Hepatocyte (in vitro differentiated cells): ENCODE measurements at regions not wholly inside any gene's neighbourhood (a gene's known extent, or its start where the extent isn't known, plus 50 kb on each side); places are given as distances from the start of the nearest gene placed in this dataset.
"Not testable (repeated sequence)": the region's sequence is repeated elsewhere in the genome, so short reads cannot be mapped to it uniquely, and the experiment has no call there.

Experiments
- DNase-seq: peaks from one replicate; pipeline ENCODE4 v3.0.0-alpha.2; 2016; ENCODE audit warnings: low spot score
- H2AFZ ChIP-seq: fragments of 200-600 bp; sonication (generic); 2 replicates; pipeline ENCODE4 v1.6.0; 2016; ENCODE audit warnings: antibody characterized with exemption, mild to moderate bottlenecking
- H3K27ac ChIP-seq: fragments of 200-600 bp; sonication (generic); 2 replicates; pipeline ENCODE4 v1.5.1; 2016; ENCODE audit warnings: mild to moderate bottlenecking
- H3K27me3 ChIP-seq: fragments of 200-600 bp; sonication (generic); 2 replicates; pipeline ENCODE4 v1.6.1; 2016
- H3K36me3 ChIP-seq: fragments of 200-600 bp; sonication (generic); replicated peaks from 2 replicates; pipeline ENCODE4 v1.5.1; 2016; ENCODE audit warnings: low read depth; ENCODE audit not compliant: insufficient read depth
- H3K4me1 ChIP-seq: fragments of 200-600 bp; sonication (generic); 2 replicates; pipeline ENCODE4 v1.5.1; 2016; ENCODE audit warnings: mild to moderate bottlenecking, moderate library complexity; ENCODE audit not compliant: insufficient read depth
- H3K4me2 ChIP-seq: fragments of 200-600 bp; sonication (generic); 2 replicates; pipeline ENCODE4 v1.6.0; 2016
- H3K4me3 ChIP-seq: fragments of 200-600 bp; sonication (generic); 2 replicates; pipeline ENCODE4 v1.5.1; 2016; ENCODE audit warnings: mild to moderate bottlenecking
- H3K79me2 ChIP-seq: fragments of 200-600 bp; sonication (generic); 2 replicates; pipeline ENCODE4 v1.6.0; 2017; ENCODE audit warnings: mild to moderate bottlenecking
- H3K9me2 ChIP-seq: fragments of 200-600 bp; sonication (generic); replicated peaks from 2 replicates; pipeline ENCODE4 v1.6.0; 2017; ENCODE audit warnings: mild to moderate bottlenecking; ENCODE audit not compliant: insufficient read depth
- H3K9me3 ChIP-seq: fragments of 200-600 bp; sonication (generic); 2 replicates; pipeline ENCODE4 v1.5.1; 2016; ENCODE audit warnings: low read depth, mild to moderate bottlenecking
- H4K20me1 ChIP-seq: fragments of 200-600 bp; sonication (generic); 2 replicates; pipeline ENCODE4 v1.6.0; 2016; ENCODE audit warnings: mild to moderate bottlenecking; ENCODE audit not compliant: insufficient read depth, poor library complexity, severe bottlenecking
- EZH2 ChIP-seq: fragments of 200-600 bp; sonication (generic); IDR thresholded peaks from 2 replicates; pipeline ENCODE4 v1.6.1; 2016; ENCODE audit warnings: antibody characterized with exemption, mild to moderate bottlenecking, borderline replicate concordance
- EZH2phosphoT487 ChIP-seq: fragments of 200-600 bp; sonication (generic); IDR thresholded peaks from one replicate; pipeline ENCODE4 v1.6.1; 2018; ENCODE audit warnings: antibody characterized with exemption, mild to moderate bottlenecking, low read depth, moderate library complexity; ENCODE audit not compliant: unreplicated experiment, severe bottlenecking
- WGBS: methylation state at CpG from one replicate; pipeline ENCODE4 v1.1.6; 2016; ENCODE audit warnings: low lambda C conversion rate; ENCODE audit errors: missing lambda C conversion rate; 5-methylcytosine and 5-hydroxymethylcytosine counted together
- TF ChIP-seq, protein P1 (sequence below): fragments of 200-600 bp; sonication (generic); IDR thresholded peaks from 2 replicates; pipeline ENCODE4 v1.5.1; 2016; ENCODE audit warnings: antibody characterized with exemption, mild to moderate bottlenecking; ENCODE audit not compliant: poor library complexity

DNA sequence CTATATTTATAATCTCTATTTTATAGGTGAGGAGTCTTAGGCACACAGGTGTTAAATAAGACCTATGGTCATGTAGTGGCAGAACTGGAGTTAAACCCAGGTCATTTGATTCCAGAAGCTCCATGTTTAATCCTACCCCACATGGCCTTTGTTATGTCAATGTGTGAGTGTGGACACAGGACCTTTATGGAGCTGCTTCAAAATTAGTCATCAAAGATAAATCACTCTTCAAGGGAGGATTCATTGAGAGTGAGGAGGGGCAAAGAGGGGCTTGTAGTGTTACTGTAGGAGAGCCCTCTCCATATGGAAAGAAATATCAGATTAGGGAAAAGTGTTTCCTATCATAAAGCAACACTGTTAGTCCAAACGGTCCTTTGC lies 74.6 kb upstream of the ARRDC3 start:
- Histone ChIP-seq H3K4me2 (no peak overlapping the region), H3K4me3 (no peak overlapping the region), H4K20me1 (no peaks in the 10 kb centered on the region), H3K27me3 (no peaks in the 10 kb centered on the region), H3K36me3 (no peaks in the 10 kb centered on the region), H3K9me3 (no peaks in the 10 kb centered on the region), H3K79me2 (no peaks in the 10 kb centered on the region), H3K4me1 (no peaks in the 10 kb centered on the region), H3K9me2 (no peaks in the 10 kb centered on the region), H2AFZ (no peak overlapping the region), H3K27ac (no peak overlapping the region)
- no peak for DNase-seq
- WGBS: 95% methylated on average over 1 of the region's 1 CpG
- TF ChIP-seq EZH2: no peak
- no peak for TF ChIP-seq EZH2phosphoT487
- TF ChIP-seq, protein P1, sequence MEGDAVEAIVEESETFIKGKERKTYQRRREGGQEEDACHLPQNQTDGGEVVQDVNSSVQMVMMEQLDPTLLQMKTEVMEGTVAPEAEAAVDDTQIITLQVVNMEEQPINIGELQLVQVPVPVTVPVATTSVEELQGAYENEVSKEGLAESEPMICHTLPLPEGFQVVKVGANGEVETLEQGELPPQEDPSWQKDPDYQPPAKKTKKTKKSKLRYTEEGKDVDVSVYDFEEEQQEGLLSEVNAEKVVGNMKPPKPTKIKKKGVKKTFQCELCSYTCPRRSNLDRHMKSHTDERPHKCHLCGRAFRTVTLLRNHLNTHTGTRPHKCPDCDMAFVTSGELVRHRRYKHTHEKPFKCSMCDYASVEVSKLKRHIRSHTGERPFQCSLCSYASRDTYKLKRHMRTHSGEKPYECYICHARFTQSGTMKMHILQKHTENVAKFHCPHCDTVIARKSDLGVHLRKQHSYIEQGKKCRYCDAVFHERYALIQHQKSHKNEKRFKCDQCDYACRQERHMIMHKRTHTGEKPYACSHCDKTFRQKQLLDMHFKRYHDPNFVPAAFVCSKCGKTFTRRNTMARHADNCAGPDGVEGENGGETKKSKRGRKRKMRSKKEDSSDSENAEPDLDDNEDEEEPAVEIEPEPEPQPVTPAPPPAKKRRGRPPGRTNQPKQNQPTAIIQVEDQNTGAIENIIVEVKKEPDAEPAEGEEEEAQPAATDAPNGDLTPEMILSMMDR: no peak

DNA sequence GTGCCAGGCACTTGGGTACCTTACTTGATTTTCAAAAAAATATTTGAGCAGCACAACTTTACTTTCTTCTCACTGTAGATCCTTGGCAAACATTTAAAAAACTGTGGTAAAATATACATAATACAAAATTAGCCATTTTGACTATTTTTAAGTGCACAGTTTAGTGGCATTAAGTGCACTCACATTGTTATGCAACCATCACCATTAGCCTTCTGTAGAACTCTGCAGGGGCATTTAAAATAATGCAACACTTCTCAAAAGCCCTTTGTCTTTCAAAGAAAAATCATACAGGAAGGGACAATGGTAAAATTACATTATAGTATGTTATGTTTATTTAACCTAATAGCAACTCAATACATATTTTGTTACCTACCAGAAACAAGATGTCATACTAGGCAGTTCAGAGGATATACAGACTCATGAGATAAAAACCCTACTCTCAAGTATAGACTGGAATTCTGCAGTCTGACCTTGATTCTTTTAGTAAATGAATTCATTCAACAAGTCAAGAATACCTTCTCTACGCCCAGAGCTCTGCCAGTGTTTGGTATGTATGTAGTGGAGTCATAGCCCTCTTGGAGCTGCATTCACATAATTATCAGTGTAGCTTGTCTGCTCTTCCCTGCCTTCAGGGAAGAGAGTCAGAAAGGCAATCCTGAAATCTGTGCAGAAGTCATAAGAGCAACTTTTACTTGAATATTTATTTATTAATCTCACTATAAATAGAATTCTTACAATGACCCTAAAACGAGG lies 74.0 kb upstream of the ARRDC3 start:
- Histone ChIP-seq H3K27me3 (no peaks in the 10 kb centered on the region), H2AFZ (no peak overlapping the region), H3K79me2 (no peaks in the 10 kb centered on the region), H4K20me1 (no peaks in the 10 kb centered on the region), H3K4me2 (no peak overlapping the region), H3K4me3 (no peak overlapping the region), H3K9me2 (no peaks in the 10 kb centered on the region), H3K27ac (no peak overlapping the region), H3K4me1 (no peaks in the 10 kb centered on the region), H3K36me3 (no peaks in the 10 kb centered on the region), H3K9me3 (no peaks in the 10 kb centered on the region)
- 58% methylated on average over 2 of the region's 2 CpGs for WGBS
- no peak for TF ChIP-seq EZH2phosphoT487
- TF ChIP-seq EZH2: no peak
- TF ChIP-seq, protein P1: no peak
- no peak for DNase-seq

DNA sequence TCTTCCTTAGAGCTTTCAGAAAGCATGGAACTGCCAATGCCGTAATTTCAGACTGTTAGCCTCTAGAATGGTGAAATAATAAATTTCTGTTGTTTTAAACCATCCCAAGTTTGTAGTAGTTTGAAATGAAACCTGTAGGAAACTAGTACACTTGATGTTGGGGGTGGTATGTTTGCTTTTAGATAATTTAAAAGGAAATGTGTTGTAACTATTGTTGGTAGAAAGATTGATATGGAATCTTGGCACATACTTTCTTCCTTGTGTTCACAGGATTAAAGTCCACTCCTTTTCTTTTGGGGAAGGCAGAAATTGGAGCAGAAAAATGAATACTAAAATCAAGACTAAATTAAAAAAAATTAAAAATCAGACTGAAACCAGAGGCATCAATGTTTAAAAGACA lies 66.0 kb upstream of the ARRDC3 start:
- Histone ChIP-seq H3K79me2 (no peaks in the 10 kb centered on the region), H2AFZ (no peak overlapping the region), H3K36me3 (no peaks in the 10 kb centered on the region), H3K4me2 (no peak overlapping the region), H3K9me3 (no peaks in the 10 kb centered on the region), H4K20me1 (no peaks in the 10 kb centered on the region), H3K9me2 (no peaks in the 10 kb centered on the region), H3K27me3 (no peaks in the 10 kb centered on the region), H3K27ac (no peak overlapping the region), H3K4me3 (no peak overlapping the region), H3K4me1 (no peaks in the 10 kb centered on the region)
- WGBS: 94% methylated on average over 1 of the region's 1 CpG
- TF ChIP-seq EZH2phosphoT487 (no peak), EZH2 (no peak)
- TF ChIP-seq, protein P1: no peak
- no peak for DNase-seq

DNA sequence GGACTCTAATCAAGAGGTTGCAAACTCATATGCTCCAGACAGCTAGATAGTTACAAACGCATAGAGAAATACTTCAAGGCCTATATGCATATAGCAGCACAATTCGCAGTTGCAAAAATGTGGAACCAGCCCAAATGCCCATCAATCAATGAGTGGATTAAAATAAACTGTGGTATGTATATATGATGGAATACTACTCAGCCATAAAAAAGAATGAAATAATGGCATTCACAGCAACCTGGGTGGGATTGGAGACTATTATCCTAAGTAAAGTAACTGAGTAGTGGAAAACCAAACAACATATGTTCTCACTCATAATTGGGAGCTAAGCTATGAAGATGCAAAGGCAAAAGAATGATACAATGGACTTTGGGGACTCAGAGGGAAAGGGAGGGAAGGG lies 65.0 kb upstream of the ARRDC3 start:
- WGBS: 95% methylated on average over 2 of the region's 2 CpGs
- not testable (repeated sequence) for H3K79me2 ChIP-seq, H3K4me2 ChIP-seq, H3K4me1 ChIP-seq, H3K27me3 ChIP-seq, H3K9me2 ChIP-seq, H3K36me3 ChIP-seq, DNase-seq, H2AFZ ChIP-seq, H3K27ac ChIP-seq, H3K9me3 ChIP-seq, H4K20me1 ChIP-seq, H3K4me3 ChIP-seq

DNA sequence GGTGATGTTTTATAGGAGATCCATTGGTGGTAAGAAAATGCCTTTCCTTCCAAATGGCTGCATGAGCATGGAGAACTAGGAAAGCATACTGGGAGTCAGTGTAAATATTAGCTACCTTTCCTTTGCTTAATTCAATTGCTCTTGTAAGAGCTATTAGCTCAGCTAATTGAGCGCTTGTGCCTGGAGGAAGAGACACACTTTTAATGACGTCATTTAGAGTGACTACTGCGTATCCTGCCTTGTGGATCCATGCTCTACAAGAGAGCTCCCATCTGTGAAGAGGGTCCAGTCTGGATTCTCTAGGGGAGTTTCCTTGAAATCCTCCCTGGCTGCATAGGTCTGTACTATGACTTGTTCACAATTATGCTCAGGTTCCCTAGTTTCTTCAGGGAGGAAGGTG lies 63.8 kb upstream of the ARRDC3 start:
- not testable (repeated sequence) for H3K9me2 ChIP-seq, H3K27ac ChIP-seq, H4K20me1 ChIP-seq, H3K4me1 ChIP-seq, H3K4me3 ChIP-seq, H3K79me2 ChIP-seq, H3K9me3 ChIP-seq, H3K36me3 ChIP-seq, DNase-seq, H3K4me2 ChIP-seq, H3K27me3 ChIP-seq, H2AFZ ChIP-seq
- 96% methylated on average over 3 of the region's 3 CpGs for WGBS
